LNCaP clone FGC (cell line): ENCODE measurements at regions not wholly inside any gene's neighbourhood (a gene's known extent, or its start where the extent isn't known, plus 50 kb on each side); places are given as distances from the start of the nearest gene placed in this dataset.

Experiments
- DNase-seq: peaks from one replicate; pipeline ENCODE4 v3.0.0-alpha.2; 2011; ENCODE audit warnings: low read depth
- H3K4me3 ChIP-seq: 2 replicates; pipeline ENCODE4 v1.5.1; 2011; ENCODE audit warnings: mild to moderate bottlenecking, low read depth, low read length, control low read depth
- TF ChIP-seq, protein P1 (sequence below): IDR thresholded peaks from 2 replicates; pipeline ENCODE4 v1.5.1; 2012; ENCODE audit warnings: mild to moderate bottlenecking; ENCODE audit not compliant: control insufficient read depth, insufficient read depth; ENCODE audit errors: extremely low read depth

DNA sequence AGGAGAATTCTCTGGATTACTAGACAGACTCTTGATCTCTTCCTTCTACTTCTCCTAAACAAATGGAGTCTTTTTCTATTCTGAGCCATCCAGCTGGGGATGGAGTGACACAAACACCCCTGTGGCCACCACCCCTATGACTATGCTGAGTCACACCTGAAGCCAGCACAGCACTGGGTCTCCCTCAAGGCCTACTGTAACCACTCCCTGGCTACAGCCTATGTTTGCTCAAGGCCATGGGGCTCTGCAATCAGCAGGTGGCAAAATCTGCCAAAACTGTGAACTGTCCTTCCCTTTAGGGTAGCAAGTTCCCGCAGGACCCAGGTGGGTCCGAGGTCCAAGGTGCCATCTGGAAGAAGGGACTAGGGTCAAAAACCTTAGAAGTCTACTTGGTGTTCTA is 132.3 kb downstream of the TINAG start:
- TF ChIP-seq, protein P1, sequence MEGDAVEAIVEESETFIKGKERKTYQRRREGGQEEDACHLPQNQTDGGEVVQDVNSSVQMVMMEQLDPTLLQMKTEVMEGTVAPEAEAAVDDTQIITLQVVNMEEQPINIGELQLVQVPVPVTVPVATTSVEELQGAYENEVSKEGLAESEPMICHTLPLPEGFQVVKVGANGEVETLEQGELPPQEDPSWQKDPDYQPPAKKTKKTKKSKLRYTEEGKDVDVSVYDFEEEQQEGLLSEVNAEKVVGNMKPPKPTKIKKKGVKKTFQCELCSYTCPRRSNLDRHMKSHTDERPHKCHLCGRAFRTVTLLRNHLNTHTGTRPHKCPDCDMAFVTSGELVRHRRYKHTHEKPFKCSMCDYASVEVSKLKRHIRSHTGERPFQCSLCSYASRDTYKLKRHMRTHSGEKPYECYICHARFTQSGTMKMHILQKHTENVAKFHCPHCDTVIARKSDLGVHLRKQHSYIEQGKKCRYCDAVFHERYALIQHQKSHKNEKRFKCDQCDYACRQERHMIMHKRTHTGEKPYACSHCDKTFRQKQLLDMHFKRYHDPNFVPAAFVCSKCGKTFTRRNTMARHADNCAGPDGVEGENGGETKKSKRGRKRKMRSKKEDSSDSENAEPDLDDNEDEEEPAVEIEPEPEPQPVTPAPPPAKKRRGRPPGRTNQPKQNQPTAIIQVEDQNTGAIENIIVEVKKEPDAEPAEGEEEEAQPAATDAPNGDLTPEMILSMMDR: no peak
- no peak overlapping the region for H3K4me3 ChIP-seq
- no peak for DNase-seq

- no peak for DNase-seq
- no peak overlapping the region for H3K4me3 ChIP-seq
- TF ChIP-seq, protein P1: no peak
Measured at GRCh38 chr6:54441020-54441419, 132.8 kb downstream of the TINAG start.

DNA sequence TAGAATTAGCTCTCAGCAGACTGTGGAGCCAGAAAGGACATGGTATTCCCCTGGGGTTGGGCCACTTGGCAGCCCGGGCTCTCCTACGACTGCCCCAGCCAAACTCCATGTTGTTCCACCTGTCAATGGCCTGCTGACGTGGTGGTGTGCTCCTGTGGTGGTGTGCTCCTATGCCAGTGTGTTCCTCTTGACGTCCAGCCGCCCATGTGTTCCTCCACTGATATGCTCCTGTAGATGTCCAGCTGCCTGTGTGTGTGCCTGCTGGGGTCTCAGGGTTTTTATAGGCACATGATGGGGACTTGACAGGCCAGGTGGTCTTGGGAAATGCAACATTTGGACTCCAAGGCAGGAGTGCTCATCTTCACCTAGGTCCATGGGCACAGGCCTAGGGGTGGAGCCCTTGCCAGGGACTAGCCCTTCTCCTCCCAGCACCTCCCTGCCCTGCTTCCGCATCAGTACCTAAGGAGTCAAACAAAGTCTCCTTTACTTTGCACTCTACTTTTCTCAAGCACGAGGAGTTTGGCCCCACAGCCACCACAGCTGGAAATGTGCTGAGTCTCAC is 133.5 kb downstream of the TINAG start:
- no peak for DNase-seq
- TF ChIP-seq, protein P1: no peak
- no peak overlapping the region for H3K4me3 ChIP-seq

GRCh38 chr6:54445207-54445606 is 137.0 kb downstream of the TINAG start:
- H3K4me3 ChIP-seq: no peak overlapping the region
- TF ChIP-seq, protein P1: no peak
- DNase-seq: no peak

- TF ChIP-seq, protein P1: no peak
- DNase-seq: no peak
- H3K4me3 ChIP-seq: no peak overlapping the region
Measured at GRCh38 chr6:54448617-54449016, 140.4 kb downstream of the TINAG start.

GRCh38 chr6:54451516-54451915 is 143.3 kb downstream of the TINAG start:
- no peak overlapping the region for H3K4me3 ChIP-seq
- no peak for DNase-seq
- TF ChIP-seq, protein P1: no peak

- H3K4me3 ChIP-seq: no peak overlapping the region
- DNase-seq: no peak
- TF ChIP-seq, protein P1: no peak
Measured at GRCh38 chr6:54463354-54464024, 155.2 kb downstream of the TINAG start.
